ENCODE measurements at regions not wholly inside any gene's neighbourhood (a gene's known extent, or its start where the extent isn't known, plus 50 kb on each side); places are given as distances from the start of the nearest gene placed in this dataset.
"Not testable (repeated sequence)": the region's sequence is repeated elsewhere in the genome, so short reads cannot be mapped to it uniquely, and the experiment has no call there.

DNA sequence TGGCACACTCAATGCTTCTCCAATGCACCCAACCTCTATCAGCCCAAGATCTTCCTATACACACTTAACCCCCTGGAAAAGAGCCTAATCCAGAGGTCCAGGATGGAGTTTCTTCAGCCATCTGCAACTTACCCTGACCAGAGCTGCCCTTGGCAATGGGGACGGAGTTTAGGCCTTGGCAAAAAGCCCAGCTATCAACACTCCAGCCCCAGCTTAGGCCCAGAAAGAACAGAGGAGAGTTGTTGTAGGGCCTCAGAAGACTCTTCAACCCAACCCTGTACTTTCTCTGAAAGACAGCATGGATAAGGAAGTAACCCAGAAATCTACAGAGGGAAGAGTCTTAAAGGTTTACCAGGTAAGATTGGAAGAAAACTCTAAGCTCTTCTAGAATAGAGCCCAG is 219.3 kb upstream of the PELI2 start:
- no peak for DNase-seq (ENCODE audit: low spot score)

DNA sequence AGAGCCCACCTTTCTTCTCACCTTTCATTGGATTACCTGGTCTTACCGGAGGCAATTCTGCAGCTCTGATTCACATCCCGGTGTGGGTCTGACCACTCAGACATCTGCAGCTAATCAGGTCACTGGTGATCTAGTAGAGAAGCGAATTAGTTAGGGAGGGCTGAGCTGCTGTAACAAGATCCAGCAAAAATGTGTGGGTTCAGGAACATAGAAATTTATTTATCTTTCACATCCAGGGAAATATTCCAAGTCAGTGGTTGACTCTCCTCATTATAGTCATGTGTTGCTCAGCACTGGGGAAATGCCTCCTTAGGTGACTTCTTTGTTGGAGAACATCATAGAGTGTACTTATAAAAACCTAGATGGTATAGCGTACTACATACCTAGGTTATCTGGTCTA is 218.7 kb upstream of the PELI2 start:
- DNase-seq (ENCODE audit: low spot score) = no peak

DNA sequence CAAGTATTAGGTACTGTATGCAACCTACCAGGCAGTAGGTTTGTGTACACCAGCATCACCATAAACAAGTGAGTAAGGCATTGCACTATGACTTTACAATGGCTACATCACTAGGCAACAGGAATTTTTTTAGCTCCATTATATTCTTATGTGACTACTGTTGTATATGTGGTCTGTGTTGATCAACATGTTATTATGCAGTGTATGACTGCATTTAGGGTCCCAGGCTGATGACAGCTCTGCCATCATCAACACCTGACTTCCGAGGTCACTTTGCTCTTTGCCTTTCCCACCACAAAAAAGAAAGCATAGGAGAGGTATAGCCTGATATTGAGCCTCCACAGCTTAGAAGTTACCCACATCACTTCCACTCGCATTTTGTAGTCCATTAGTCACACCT is 217.5 kb upstream of the PELI2 start:
- DNase-seq (ENCODE audit: low spot score) = no peak

DNA sequence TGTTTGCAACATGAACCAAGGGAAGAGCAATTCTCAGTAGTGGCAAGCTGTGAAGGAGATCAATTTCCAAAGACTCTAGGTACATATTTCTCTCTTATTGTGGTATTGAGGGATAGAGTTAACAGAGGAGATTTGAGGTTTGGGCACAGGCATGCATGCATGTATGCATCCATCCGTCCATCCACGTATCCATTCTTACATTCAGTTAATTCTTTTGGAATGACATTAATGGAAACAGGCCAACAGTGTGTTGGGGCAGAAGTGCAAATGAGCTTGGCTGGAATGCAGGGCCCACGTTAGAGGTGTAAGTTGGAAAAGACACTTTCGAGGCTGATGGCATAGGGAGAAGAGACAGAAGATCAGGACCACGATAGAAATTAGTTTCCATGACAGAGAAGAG is 216.9 kb upstream of the PELI2 start:
- no peak for DNase-seq (ENCODE audit: low spot score)

GRCh38 chr14:55902241-55902640 is 216.0 kb upstream of the PELI2 start:
- no peak for DNase-seq (ENCODE audit: low spot score)

- no peak for DNase-seq (ENCODE audit: low spot score)
Measured at GRCh38 chr14:55904086-55904485, 214.1 kb upstream of the PELI2 start.

DNA sequence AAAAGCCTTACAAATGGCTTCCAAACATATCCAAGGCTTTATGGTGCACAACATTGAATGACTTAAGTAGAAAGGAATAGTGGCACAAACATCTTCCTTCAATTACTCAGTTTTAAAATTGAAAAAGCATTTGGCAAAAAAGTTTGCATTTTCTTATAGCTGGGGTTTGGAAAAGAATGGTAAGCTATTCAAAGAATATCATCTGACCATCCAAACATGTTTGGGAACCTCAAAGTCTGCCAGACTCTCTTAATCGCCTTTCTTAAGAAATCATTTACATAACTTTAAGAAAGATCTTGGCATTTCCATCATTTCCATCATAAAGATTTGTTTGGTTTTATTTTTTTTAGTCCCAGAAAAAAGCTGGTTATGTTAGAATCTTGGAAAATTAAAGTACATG is 210.1 kb upstream of the PELI2 start:
- no peak for DNase-seq (ENCODE audit: low spot score)

DNA sequence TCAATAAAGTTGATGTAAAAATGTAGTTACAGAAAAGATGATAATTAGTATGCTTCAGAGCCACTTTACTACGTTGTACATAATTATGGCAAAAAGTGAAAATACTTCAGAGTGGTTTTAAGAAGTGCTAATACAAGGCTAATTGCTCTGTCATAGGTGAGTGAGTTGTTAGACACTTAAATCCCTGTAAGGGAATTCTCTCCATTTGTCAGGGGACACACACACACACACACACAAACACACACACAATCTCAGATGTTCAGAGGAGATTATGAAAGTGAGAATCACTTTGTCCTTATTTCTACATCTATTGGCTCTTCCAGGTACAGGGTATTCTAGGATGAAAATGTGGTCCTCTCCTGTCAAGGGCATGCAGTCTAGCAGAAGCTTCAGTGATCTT is 208.3 kb upstream of the PELI2 start:
- no peak for DNase-seq (ENCODE audit: low spot score)

GRCh38 chr14:55910601-55911243 is 207.5 kb upstream of the PELI2 start:
- no peak for DNase-seq (ENCODE audit: low spot score)

- DNase-seq (ENCODE audit: low spot score) = no peak
Measured at GRCh38 chr14:55911776-55912175, 206.4 kb upstream of the PELI2 start.

DNA sequence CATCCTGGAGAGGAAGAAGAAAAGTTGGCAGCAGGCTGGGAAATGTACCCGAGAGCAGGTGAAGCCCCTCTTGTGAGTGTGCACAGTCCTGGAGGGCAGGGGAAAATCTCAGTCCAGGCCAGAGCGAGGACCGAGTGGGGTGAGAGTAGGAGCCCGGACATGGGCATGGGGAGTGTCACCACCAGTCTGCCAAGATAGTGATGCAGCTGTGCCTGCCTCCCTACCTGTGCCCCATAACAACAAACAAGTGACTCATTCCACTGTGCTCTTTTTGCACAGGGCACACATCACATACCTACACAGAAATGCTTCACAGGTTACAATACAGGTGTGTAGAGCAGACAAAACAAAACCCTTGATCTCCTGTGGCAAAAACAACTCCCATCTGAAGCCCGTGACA is 205.9 kb upstream of the PELI2 start:
- no peak for DNase-seq (ENCODE audit: low spot score)

DNA sequence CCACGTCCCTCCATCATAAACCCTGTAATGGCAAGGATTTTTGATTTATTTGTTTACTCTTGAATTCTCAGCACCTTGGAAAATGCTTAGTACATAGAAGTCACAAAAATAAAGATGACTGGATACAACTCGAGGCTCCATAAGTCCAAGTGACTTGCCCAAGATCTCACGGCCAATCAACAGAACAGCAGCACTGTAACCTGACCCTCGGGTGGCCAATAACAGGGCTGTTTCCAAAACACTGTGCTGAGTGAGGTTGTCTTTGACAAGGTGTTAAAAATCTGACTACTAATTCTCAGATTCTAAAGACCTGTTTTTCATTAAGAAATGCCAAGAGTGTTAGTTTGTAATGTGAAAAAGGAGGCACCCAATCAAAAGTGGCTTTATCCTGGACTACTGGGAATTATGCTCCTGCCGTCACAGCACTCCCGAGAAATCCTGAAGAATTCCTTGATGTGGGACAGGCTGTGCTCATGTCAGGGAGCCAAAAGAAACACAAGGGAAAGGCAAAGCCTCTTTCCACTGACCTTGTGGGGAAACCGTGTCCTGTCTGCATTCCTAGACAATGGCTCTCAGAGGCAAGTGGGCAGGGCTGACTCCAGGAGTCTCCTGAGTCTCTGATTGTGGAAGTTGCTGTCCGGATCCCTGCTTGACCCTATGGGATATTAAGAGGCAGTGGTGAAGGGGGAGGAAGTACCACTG is 204.7 kb upstream of the PELI2 start:
- no peak for DNase-seq (ENCODE audit: low spot score)

- no peak for DNase-seq (ENCODE audit: low spot score)
Measured at GRCh38 chr14:55914771-55915170, 203.4 kb upstream of the PELI2 start.

DNA sequence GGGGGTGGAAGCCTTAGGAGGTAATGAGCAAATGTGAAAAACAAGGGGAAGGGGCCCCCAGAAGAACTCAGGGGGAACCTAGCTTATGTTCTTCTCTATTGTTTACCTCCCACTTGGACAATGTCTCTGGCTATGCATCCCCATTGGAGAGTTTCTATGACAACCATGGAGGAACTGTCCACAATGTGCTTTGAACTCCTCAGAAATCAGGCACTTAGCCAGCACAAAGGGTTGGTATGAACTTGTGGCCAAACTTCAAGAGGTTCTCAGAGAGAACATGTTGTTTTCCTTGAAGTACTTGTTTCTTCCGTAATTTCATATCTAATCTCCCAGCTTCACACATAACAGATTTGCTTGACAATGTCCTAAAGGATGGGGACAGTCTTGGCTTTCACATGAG is 202.8 kb upstream of the PELI2 start:
- no peak for DNase-seq (ENCODE audit: low spot score)

DNA sequence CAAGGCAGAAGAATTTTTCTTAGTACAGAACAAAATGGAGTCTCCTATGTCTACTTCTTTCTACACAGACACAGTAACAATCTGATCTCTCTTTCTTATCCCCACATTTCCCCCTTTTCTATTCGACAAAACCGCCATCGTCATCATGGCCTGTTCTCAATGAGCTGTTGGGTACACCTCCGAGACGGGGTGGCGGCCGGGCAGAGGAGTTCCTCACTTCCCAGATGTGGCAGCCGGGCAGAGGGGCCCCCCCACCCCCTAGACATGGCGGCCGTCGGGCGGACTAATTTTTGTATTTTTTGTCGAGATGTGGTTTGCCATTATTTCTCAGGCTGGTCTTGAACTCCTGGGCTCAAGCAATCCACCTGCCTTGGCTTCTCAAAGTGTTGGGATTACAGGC is 198.4 kb upstream of the PELI2 start:
- not testable (repeated sequence) for DNase-seq (ENCODE audit: low spot score)

DNA sequence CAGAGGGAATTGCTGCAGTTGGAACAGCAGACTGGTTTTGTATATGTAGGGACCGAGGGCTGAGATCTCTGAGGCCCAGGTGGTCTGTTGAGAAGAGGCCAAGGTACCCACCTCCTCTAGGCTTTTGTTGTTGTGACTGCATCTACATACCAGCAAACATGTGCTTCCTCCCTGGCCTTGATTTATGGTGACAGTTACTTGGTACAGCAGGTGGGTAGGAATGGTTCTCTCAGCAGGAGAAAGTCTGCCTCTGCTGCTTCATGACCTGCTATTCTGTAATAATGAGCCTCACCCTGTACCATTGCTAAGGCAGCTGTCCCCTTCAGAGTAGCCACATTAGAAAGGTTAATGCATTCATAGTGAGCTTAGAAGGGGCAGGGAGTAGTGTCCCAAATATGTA is 196.7 kb upstream of the PELI2 start:
- no peak for DNase-seq (ENCODE audit: low spot score)

DNA sequence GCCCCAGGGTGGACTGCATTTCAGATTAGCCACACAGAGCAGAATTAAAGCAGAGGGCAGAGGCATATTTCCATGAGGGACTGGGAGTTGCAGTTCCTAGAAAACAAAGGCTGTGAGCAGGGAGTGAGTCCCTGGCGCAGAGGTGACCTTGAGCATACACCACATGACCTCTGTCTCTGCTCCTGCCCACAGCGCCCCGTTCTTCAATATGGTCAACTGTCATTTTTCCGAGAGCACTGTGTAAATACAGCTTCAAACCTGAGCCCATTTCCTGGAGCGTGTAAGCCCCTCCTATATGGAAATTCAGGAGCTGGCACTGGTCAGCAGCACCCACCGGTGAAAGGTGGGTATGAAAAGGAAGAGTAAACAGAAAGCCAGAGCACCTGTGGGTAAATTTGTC is 192.2 kb upstream of the PELI2 start:
- DNase-seq (ENCODE audit: low spot score) = no peak

GRCh38 chr14:55927028-55927427 is 191.2 kb upstream of the PELI2 start:
- DNase-seq (ENCODE audit: low spot score) = no peak

DNA sequence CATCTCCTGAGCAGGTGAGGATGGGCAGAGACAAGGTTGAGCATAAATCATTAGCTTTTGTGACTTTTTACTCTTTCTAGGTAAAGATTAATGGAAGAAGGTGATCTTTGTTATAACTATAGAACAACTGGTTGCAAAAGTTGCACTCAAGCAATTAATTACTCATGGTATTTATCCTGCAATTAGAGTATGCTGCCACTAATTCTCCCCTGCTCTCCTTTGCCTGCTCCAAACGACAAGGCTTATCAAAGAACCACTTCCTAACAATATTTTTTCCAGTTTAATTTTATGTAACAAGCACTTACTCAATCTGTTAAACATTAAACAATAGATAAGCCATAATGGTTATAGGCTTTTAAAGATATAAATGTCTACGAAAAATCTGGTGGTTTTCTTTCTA is 189.9 kb upstream of the PELI2 start:
- no peak for DNase-seq (ENCODE audit: low spot score)

DNA sequence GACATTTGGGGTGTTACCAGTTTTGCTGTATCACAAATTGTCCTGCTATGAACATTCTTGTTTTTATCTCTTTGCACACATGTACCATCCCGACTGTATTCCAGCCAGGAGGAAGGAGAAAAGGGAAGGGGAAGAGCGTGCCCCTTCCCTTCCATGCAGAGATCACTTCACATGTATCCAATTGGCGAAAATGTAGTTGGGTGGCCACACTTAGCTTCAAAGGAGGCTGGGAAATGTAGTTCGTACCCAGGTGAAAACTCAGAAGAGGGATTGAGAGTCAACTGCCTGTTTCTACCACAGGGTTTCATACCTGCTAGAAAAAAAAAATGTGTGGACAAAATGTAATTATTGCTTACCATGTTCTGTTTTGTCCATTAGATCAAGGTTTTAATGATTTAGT is 189.1 kb upstream of the PELI2 start:
- no peak for DNase-seq (ENCODE audit: low spot score)

GRCh38 chr14:55930016-55930784 is 188.0 kb upstream of the PELI2 start:
- no peak for DNase-seq (ENCODE audit: low spot score)

DNA sequence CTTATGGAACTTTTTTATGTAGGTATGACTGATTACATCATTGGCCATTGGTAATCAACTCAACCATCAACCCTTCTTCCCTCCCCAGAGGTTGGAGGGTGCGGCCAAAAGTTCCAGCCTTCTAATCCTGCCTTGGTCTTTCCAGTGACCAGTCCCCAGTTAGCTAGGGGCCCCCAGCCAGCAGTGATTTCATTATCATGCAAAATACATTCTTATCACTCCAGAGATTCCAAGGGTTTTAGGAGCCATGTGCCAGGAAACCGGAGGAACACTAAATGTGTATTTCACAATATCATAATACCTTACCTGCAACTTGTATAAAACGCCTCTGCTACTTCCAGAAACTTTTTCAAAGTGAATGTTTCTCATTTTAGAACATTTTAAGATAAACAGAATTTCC is 181.5 kb upstream of the PELI2 start:
- no peak for DNase-seq (ENCODE audit: low spot score)

DNA sequence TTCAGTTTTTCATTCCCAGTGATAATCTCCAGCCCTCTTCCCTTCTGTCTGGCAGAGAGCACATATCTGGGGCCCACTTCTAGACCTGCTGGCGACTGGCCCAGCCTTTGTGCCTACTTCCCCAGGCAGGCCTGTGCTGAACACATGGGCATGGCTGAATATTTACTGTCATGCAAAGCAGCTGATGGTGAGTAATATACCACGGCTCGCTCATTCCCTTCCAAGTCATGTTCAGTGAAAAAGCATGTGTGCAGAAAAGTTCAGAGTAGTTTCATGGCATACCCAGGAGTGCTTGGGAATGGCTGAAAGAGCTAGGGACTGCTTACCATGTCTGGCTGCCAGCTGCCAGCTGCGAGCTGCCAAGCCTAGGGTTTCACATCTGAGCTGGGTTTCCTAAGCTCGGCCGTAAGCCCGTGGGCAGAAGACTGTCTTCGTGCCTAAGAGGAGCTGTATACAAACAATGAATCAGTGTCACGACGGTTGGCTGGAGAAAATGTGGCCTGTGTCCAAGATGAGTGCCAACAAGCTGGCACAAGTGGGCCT is 179.9 kb upstream of the PELI2 start:
- DNase-seq (ENCODE audit: low spot score) = peak; percentile 48

Data from AG08395 (cell line).